SK-N-MC (cell line): ENCODE measurements at regions not wholly inside any gene's neighbourhood (a gene's known extent, or its start where the extent isn't known, plus 50 kb on each side); places are given as distances from the start of the nearest gene placed in this dataset.
"Not testable (repeated sequence)": the region's sequence is repeated elsewhere in the genome, so short reads cannot be mapped to it uniquely, and the experiment has no call there.

Experiments
- DNase-seq: peaks from one replicate; pipeline ENCODE4 v3.0.0-alpha.2; 2011; ENCODE audit warnings: low read depth, low spot score
- H3K27ac ChIP-seq: fragments of 200-600 bp; sonication (generic); 2 replicates; pipeline ENCODE4 v1.5.1; 2016; ENCODE audit warnings: mixed run types
- H3K36me3 ChIP-seq: fragments of 200-600 bp; sonication (generic); 2 replicates; pipeline ENCODE4 v1.6.1; 2017; ENCODE audit warnings: antibody characterized with exemption, low read length, mixed read lengths; ENCODE audit not compliant: insufficient read depth
- H3K4me3 ChIP-seq: fragments of 200-600 bp; sonication (generic); 2 replicates; pipeline ENCODE4 v1.5.1; 2016
- H3K9ac ChIP-seq: fragments of 200-600 bp; sonication (generic); 2 replicates; pipeline ENCODE4 v1.8.0; 2017; ENCODE audit warnings: mixed run types, mixed read lengths; ENCODE audit not compliant: insufficient read length
- H3K9me3 ChIP-seq: fragments of 200-600 bp; sonication (generic); 2 replicates; pipeline ENCODE4 v1.6.1; 2017; ENCODE audit warnings: low read depth, mild to moderate bottlenecking, antibody characterized with exemption, low read length, moderate library complexity, mixed read lengths
- EZH2 ChIP-seq: fragments of 200-600 bp; sonication (generic); IDR thresholded peaks from one replicate; pipeline ENCODE4 v1.6.1; 2017; ENCODE audit warnings: antibody characterized with exemption
- FOXP2 ChIP-seq: optimal IDR thresholded peaks from 2 replicates; pipeline ENCODE3; 2011; ENCODE audit warnings: mild to moderate bottlenecking, moderate library complexity; ENCODE audit not compliant: insufficient read depth; ENCODE audit errors: extremely low read length, control extremely low read depth
- POLR2AphosphoS5 ChIP-seq: IDR thresholded peaks from 2 replicates; pipeline ENCODE4 v1.6.1; 2012; ENCODE audit warnings: mild to moderate bottlenecking, low read depth, low read length, borderline replicate concordance

GRCh38 chr22:35174401-35175038, 82.8 kb upstream of the HMGXB4 start:
- DNase-seq, result no peak
- no peak for TF ChIP-seq POLR2AphosphoS5
- TF ChIP-seq EZH2, result no peak
- Histone ChIP-seq H3K4me3 (no peak overlapping the region), H3K9ac (no peak overlapping the region), H3K36me3 (no peaks in the 10 kb centered on the region), H3K27ac (no peak overlapping the region), H3K9me3 (no peaks in the 10 kb centered on the region)

GRCh38 chr22:35175392-35175791, 81.9 kb upstream of the HMGXB4 start:
- no peak for DNase-seq
- TF ChIP-seq POLR2AphosphoS5, result no peak
- no peak for TF ChIP-seq EZH2
- TF ChIP-seq FOXP2, result no peak
- no peak overlapping the region for H3K9ac ChIP-seq
- H3K9me3 ChIP-seq, result no peaks in the 10 kb centered on the region
- H3K36me3 ChIP-seq, result no peaks in the 10 kb centered on the region
- no peak overlapping the region for H3K4me3 ChIP-seq
- H3K27ac ChIP-seq, result no peak overlapping the region

- no peak overlapping the region for H3K27ac ChIP-seq
- no peak for DNase-seq
Observed at GRCh38 chr22:35177811-35178210, 79.5 kb upstream of the HMGXB4 start.

GRCh38 chr22:35178446-35178845, 78.8 kb upstream of the HMGXB4 start:
- no peak for DNase-seq
- TF ChIP-seq EZH2 (no peak), POLR2AphosphoS5 (no peak), FOXP2 (no peak)
- H3K4me3 ChIP-seq, result no peak overlapping the region
- H3K9ac ChIP-seq, result no peak overlapping the region
- 0 out of 2 replicates have a peak, but pooled peaks cover 3% of the 10 kb centered on the region for H3K36me3 ChIP-seq
- no peak overlapping the region for H3K27ac ChIP-seq
- H3K9me3 ChIP-seq, result 0 out of 2 replicates have a peak, but pooled peaks cover 3% of the 10 kb centered on the region

More at GRCh38 chr22:35177811-35178210, 79.5 kb upstream of the HMGXB4 start:
- no peak overlapping the region for H3K4me3 ChIP-seq
- TF ChIP-seq EZH2, result no peak
- no peak for TF ChIP-seq FOXP2
- TF ChIP-seq POLR2AphosphoS5, result no peak
- H3K9me3 ChIP-seq, result no peaks in the 10 kb centered on the region
- 0 out of 2 replicates have a peak, but pooled peaks cover 3% of the 10 kb centered on the region for H3K36me3 ChIP-seq
- no peak overlapping the region for H3K9ac ChIP-seq

- no peak for DNase-seq
- Histone ChIP-seq H3K27ac (no peak overlapping the region), H3K36me3 (0 out of 2 replicates have a peak, but pooled peaks cover 3% of the 10 kb centered on the region), H3K9ac (no peak overlapping the region), H3K9me3 (0 out of 2 replicates have a peak, but pooled peaks cover 3% of the 10 kb centered on the region), H3K4me3 (no peak overlapping the region)
- TF ChIP-seq EZH2 (no peak), POLR2AphosphoS5 (no peak), FOXP2 (no peak)
Observed at GRCh38 chr22:35183917-35184316, 73.4 kb upstream of the HMGXB4 start.

- H3K27ac ChIP-seq, result no peak overlapping the region
- no peak for DNase-seq
- H3K9ac ChIP-seq, result no peak overlapping the region
- TF ChIP-seq EZH2 (no peak), FOXP2 (no peak), POLR2AphosphoS5 (no peak)
- H3K4me3 ChIP-seq, result no peak overlapping the region
- 0 out of 2 replicates have a peak, but pooled peaks cover 6% of the 10 kb centered on the region for H3K9me3 ChIP-seq
- H3K36me3 ChIP-seq, result peaks cover 8% of the 10 kb centered on the region; the same call in 1 of the 2 replicates
Observed at GRCh38 chr22:35186492-35186891, 70.8 kb upstream of the HMGXB4 start.

GRCh38 chr22:35188930-35189329, 68.4 kb upstream of the HMGXB4 start:
- H3K9ac ChIP-seq, H3K9me3 ChIP-seq, DNase-seq, H3K4me3 ChIP-seq, H3K27ac ChIP-seq: not testable (repeated sequence)
- peaks cover 16% of the 10 kb centered on the region; the same call in 1 of the 2 replicates for H3K36me3 ChIP-seq

GRCh38 chr22:35189559-35189958, 67.7 kb upstream of the HMGXB4 start:
- Histone ChIP-seq H3K36me3 (peaks cover 16% of the 10 kb centered on the region; the same call in 1 of the 2 replicates), H3K27ac (no peak overlapping the region), H3K9me3 (0 out of 2 replicates have a peak, but pooled peaks cover 2% of the 10 kb centered on the region), H3K4me3 (no peak overlapping the region), H3K9ac (no peak overlapping the region)
- DNase-seq, result no peak
- no peak for TF ChIP-seq EZH2
- no peak for TF ChIP-seq FOXP2
- TF ChIP-seq POLR2AphosphoS5, result no peak

GRCh38 chr22:35191412-35191811, 65.9 kb upstream of the HMGXB4 start:
- no peak for DNase-seq
- Histone ChIP-seq H3K36me3 (peaks cover 16% of the 10 kb centered on the region; the same call in 1 of the 2 replicates), H3K27ac (no peak overlapping the region), H3K4me3 (no peak overlapping the region), H3K9ac (no peak overlapping the region), H3K9me3 (0 out of 2 replicates have a peak, but pooled peaks cover 2% of the 10 kb centered on the region)
- no peak for TF ChIP-seq POLR2AphosphoS5
- TF ChIP-seq EZH2, result no peak
- TF ChIP-seq FOXP2, result no peak
